Adrenal gland (tissue), 9 donors: ENCODE measurements at regions not wholly inside any gene's neighbourhood (a gene's known extent, or its start where the extent isn't known, plus 50 kb on each side); places are given as distances from the start of the nearest gene placed in this dataset.
A peak's percentile ranks its signal among the peaks of the same experiment; 100 is the strongest.
"Not testable (repeated sequence)": the region's sequence is repeated elsewhere in the genome, so short reads cannot be mapped to it uniquely, and the experiment has no call there.

ENCODE experiments used
- DNase-seq, 7 donors: peaks; one replicate each; pipeline ENCODE4 v3.0.0-alpha.2; 2019 to 2020
- H3K27ac ChIP-seq, 5 donors: fragments of 200-600 bp; sonication (generic) in 4 of 5; 1 replicate in 3 of 5; 2 replicates in 2 of 5; pipeline versions ENCODE4 v1.5.1 to v1.8.0; 2016 to 2020; ENCODE audit warnings: mild to moderate bottlenecking in 1 of 5
- H3K27me3 ChIP-seq: fragments of 200-600 bp; 2 replicates; pipeline ENCODE4 v1.8.0; 2021
- H3K36me3 ChIP-seq, 2 donors: fragments of 200-600 bp; replicated peaks in 1 of 2; 1 replicate in 1 of 2; 2 replicates in 1 of 2; pipeline versions ENCODE4 v1.5.1 to v1.8.0; 2018 to 2022
- H3K4me1 ChIP-seq, 2 donors: fragments of 200-600 bp; replicated peaks in 1 of 2; 1 replicate in 1 of 2; 2 replicates in 1 of 2; pipeline versions ENCODE4 v1.5.1 to v1.8.0; 2018 to 2021
- H3K4me3 ChIP-seq, 4 donors: fragments of 200-600 bp; sonication (generic) in 3 of 4; one replicate each; pipeline ENCODE4 v1.5.1; 2016 to 2018
- H3K9me3 ChIP-seq, 3 donors: fragments of 200-600 bp; sonication (generic) in 1 of 3; replicated peaks in 1 of 3; 1 replicate in 2 of 3; 2 replicates in 1 of 3; pipeline versions ENCODE4 v1.5.1 to v1.8.0; 2016 to 2021
- POLR2A ChIP-seq, 2 donors: fragments of 450-650 bp; IDR thresholded peaks; one replicate each; pipeline ENCODE4 v1.6.1; 2017; ENCODE audit warnings: antibody characterized with exemption in 2 of 2, mild to moderate bottlenecking in 2 of 2, moderate library complexity in 1 of 2
- WGBS, 4 donors: extraction: QIAGEN DNeasy Blood & Tissue Kit in 2 of 4; methylation state at CpG; one replicate each; pipeline versions ENCODE4 v1.1.5 to v1.1.7; 2013 to 2017; 5-methylcytosine and 5-hydroxymethylcytosine counted together
- intact Hi-C, 2 donors: fragments of 100-400 bp; cut with DNase I; formaldehyde crosslinking; loops; one replicate each; pipeline versions ENCODE4 v1.14.1 to v1.15.0; 2022 to 2023
- TF ChIP-seq, protein P1 (sequence below), 6 experiments: fragments of 450-650 bp in 4 of 6; fragments of 200-600 bp in 2 of 6; sonication (generic) in 1 of 6; IDR thresholded peaks; 1 replicate in 5 of 6; 2 replicates in 1 of 6; pipeline versions ENCODE4 v1.5.1 to v1.8.0; 2016 to 2021; ENCODE audit warnings: antibody characterized with exemption in 6 of 6, mild to moderate bottlenecking in 2 of 6, moderate library complexity in 1 of 6
- donor health status: healthy with polysubstance abuse.
- donor health status: Bipolar disorder and iron deficiency.
- donor health status: DM: yes; HTN: yes; CAD: no.
- donor health status: DM: no; HTN: no; CAD: no.
- donor health status: DM: no; HTN: no; CAD: no.

DNA sequence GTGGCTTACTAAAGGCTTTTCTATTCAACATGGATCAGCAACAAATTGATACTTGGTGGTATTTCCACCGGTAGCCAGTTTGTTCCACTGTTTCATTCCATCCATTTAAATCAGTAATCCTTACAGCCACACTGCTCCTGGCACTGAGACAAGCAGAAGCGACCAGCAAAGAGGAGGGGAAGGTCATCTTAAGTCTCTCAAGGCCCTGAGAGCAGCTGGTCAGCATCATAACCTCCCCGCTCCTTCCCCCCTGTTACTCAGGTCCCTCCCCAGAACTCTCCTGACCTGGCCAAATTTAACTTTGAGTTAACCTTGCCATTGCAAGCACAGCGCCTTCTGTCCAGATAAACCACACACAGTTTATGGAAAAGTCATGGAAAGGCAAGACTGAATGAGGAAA, 331.3 kb upstream of the KLF3 start:
- H3K27me3 ChIP-seq = no peaks in the 10 kb centered on the region
- no peak for TF ChIP-seq POLR2A (IDR thresholded peaks at IDR 0.05)
- TF ChIP-seq, protein P1, sequence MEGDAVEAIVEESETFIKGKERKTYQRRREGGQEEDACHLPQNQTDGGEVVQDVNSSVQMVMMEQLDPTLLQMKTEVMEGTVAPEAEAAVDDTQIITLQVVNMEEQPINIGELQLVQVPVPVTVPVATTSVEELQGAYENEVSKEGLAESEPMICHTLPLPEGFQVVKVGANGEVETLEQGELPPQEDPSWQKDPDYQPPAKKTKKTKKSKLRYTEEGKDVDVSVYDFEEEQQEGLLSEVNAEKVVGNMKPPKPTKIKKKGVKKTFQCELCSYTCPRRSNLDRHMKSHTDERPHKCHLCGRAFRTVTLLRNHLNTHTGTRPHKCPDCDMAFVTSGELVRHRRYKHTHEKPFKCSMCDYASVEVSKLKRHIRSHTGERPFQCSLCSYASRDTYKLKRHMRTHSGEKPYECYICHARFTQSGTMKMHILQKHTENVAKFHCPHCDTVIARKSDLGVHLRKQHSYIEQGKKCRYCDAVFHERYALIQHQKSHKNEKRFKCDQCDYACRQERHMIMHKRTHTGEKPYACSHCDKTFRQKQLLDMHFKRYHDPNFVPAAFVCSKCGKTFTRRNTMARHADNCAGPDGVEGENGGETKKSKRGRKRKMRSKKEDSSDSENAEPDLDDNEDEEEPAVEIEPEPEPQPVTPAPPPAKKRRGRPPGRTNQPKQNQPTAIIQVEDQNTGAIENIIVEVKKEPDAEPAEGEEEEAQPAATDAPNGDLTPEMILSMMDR (IDR thresholded peaks at IDR 0.05) = no peak
- H3K9me3 ChIP-seq = no peaks in the 10 kb centered on the region
- WGBS, 4 donors = 21 to 44% (median 25%) methylated on average over 4 of the region's 4 CpGs
- peak overlapping the region in 2 of 5 donors; percentile 26 to 55 for H3K27ac ChIP-seq
- peak in 5 of 7 donors; percentile 38 to 67 (median 47) for DNase-seq
- H3K4me1 ChIP-seq = peaks cover 6 to 27% of the 10 kb centered on the region in 2 donors
- no peaks in the 10 kb centered on the region for H3K36me3 ChIP-seq
- intact Hi-C loops = no loop called here
- no peak overlapping the region for H3K4me3 ChIP-seq

DNA sequence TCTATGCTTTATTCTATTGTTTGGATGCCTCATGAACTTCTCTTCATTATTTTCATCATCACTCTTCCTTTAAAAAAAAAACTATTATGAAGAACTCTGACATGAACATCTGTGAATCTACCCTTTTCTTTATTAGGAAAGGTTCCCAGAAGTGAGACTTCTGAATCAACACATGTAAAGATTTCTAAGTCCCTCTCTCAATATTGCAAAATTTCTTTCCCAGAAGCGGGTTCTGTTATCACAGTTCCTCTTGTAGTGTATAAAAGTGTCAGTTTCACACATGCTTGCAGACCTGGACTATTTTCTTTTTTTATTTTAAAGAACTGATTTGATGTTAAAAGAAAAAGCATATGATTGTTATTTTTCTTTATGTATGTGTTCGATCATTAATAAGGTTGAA, 330.8 kb upstream of the KLF3 start:
- 51 to 70% (median 61%) methylated on average over 2 of the region's 2 CpGs for WGBS, 4 donors
- no peak for TF ChIP-seq POLR2A (IDR thresholded peaks at IDR 0.05)
- TF ChIP-seq, protein P1 (IDR thresholded peaks at IDR 0.05) = no peak

GRCh38 chr4:38334791-38335190, 329.2 kb upstream of the KLF3 start:
- intact Hi-C loops = no loop called here
- Histone ChIP-seq H3K36me3 (no peaks in the 10 kb centered on the region), H3K4me1 (peaks cover 6 to 22% of the 10 kb centered on the region in 2 donors), H3K9me3 (peaks cover 0 to 8% (median 4%) of the 10 kb centered on the region in 3 donors), H3K4me3 (no peak overlapping the region), H3K27me3 (no peaks in the 10 kb centered on the region), H3K27ac (no peak overlapping the region)
- WGBS, 4 donors = 70 to 83% (median 80%) methylated on average over 1 of the region's 1 CpG
- no peak for DNase-seq
- TF ChIP-seq, protein P1 (IDR thresholded peaks at IDR 0.05) = no peak
- TF ChIP-seq POLR2A (IDR thresholded peaks at IDR 0.05) = no peak

More for the DNA sequence above, 330.8 kb upstream of the KLF3 start:
- Histone ChIP-seq H3K4me3 (no peak overlapping the region), H3K27ac (peak overlapping the region in 1 of 5 donors; percentile 55), H3K27me3 (no peaks in the 10 kb centered on the region), H3K36me3 (no peaks in the 10 kb centered on the region), H3K9me3 (peaks cover 0 to 5% (median 3%) of the 10 kb centered on the region in 3 donors), H3K4me1 (peaks cover 6 to 27% of the 10 kb centered on the region in 2 donors)
- intact Hi-C loops = no loop called here
- no peak for DNase-seq

DNA sequence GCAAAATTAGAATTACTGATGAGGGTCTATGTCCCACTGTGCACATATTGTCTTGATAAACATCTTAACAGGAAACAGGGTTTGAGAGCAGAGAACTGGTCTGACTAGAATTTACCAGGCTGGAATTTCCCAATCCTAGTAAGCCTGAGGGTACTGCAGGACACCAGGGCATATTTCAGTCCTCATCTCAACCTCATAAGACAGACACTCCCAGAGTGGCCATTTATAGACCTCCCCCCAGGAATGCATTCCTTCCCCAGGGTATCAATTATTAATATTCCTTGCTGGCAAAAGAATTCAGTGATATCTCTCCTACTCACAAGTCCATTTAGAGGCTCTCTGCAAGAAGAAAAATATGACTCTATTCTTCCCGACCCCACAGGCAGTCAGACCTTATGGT, 325.1 kb upstream of the KLF3 start:
- intact Hi-C loops, H3K9me3 ChIP-seq, H3K36me3 ChIP-seq, DNase-seq, H3K27ac ChIP-seq, H3K4me3 ChIP-seq, H3K4me1 ChIP-seq, H3K27me3 ChIP-seq: not testable (repeated sequence)
- WGBS, 4 donors = 85 to 95% (median 94%) methylated on average over 1 of the region's 1 CpG

DNA sequence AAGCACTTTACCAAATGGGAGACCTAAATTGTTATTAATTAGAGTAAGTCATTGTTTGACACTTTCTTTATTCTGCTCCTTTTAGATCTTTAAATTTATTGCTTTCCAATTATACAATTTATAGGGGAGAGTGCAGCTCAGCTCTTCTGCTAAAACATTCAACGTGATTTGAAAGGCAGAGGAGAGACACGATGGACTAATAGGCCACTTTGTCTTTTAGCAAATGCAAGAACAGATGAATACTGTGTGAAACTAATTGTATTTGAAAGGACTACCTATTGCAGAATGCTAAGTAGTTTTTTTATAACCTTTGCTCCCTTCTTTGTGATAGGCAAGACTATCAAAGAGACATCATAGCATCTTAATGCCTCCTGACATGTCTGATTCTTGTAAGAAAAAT, 320.4 kb upstream of the KLF3 start:
- H3K36me3 ChIP-seq = no peaks in the 10 kb centered on the region
- no peak overlapping the region for H3K27ac ChIP-seq
- intact Hi-C loops = no loop called here
- H3K27me3 ChIP-seq = no peaks in the 10 kb centered on the region
- no peak for TF ChIP-seq POLR2A (IDR thresholded peaks at IDR 0.05)
- TF ChIP-seq, protein P1 (IDR thresholded peaks at IDR 0.05) = no peak
- 66 to 91% (median 81%) methylated on average over 2 of the region's 2 CpGs for WGBS, 4 donors
- no peak overlapping the region for H3K4me3 ChIP-seq
- DNase-seq = no peak
- no peaks in the 10 kb centered on the region for H3K9me3 ChIP-seq
- H3K4me1 ChIP-seq = no peaks in the 10 kb centered on the region
